Stimulated activated CD8-positive, alpha-beta memory T cell treated with anti-CD3 and anti-CD28 coated beads, Interleukin-4, amount 100 ng/mL, for 1 hour (primary cell): ENCODE measurements at regions not wholly inside any gene's neighbourhood (a gene's known extent, or its start where the extent isn't known, plus 50 kb on each side); places are given as distances from the start of the nearest gene placed in this dataset.

ENCODE experiments used
- DNase-seq, 2 donors: peaks; one replicate each; pipeline ENCODE4 v3.0.0-alpha.2; 2020; ENCODE audit warnings: low read depth in 2 of 2, low spot score in 1 of 2

DNA sequence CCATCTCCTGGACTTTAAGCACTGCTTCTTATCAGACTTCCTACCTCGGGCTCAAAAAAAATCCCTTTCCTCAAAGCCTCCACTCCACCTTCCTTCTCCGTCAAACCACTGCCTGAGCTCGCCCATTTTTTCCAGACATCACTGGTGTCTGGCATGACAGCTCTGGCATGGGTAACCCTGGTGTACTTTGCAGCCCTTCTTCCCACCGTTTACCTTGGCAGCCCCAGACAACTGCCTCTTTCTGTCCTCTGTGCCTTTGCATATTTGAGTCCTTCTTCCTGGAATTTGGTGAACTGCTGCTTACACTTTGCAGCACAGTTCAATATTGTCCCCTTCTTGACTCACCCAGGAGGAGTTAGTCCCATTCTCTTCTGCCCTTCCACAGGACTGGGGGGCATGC, 144.6 kb upstream of the TBX20 start:
- DNase-seq = no peak

DNA sequence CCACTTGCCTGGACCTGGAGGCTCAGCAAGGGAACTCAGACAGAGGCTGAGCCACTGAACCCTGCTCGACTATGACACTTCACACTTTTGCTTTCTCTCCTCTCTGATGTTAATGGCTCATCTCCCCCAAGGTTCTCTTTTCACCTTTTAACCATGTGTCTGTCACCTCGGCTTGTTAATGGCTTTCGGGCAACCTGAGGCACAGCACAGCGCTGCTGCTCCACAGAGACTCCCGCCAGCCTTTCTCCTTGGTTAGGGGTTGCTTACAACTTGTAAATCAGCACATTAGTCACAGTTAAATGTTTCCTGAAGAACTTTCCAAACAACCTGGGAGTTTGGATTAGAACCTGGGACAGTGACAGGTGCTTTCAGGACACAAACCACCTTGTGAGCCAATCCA, 136.2 kb upstream of the TBX20 start:
- DNase-seq = no peak

DNA sequence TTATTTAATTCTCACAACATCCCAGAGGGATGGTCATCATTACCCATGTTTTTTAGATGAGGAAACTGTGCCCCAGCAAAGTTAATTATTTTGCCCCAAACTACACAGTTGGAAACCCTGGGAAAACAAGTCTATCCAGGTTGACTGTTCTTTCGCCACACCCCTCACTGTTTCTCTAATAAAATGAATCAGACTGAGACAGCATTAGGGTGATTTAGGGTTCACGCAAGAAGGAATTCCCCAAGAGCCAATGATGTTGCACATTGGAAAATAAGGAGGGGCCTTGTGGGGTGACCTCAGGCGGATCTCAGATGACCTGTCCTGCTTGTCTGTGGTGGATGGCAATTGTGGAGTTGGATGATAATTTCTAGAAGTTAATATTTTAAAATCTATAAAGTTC, 135.7 kb upstream of the TBX20 start:
- DNase-seq = no peak

DNA sequence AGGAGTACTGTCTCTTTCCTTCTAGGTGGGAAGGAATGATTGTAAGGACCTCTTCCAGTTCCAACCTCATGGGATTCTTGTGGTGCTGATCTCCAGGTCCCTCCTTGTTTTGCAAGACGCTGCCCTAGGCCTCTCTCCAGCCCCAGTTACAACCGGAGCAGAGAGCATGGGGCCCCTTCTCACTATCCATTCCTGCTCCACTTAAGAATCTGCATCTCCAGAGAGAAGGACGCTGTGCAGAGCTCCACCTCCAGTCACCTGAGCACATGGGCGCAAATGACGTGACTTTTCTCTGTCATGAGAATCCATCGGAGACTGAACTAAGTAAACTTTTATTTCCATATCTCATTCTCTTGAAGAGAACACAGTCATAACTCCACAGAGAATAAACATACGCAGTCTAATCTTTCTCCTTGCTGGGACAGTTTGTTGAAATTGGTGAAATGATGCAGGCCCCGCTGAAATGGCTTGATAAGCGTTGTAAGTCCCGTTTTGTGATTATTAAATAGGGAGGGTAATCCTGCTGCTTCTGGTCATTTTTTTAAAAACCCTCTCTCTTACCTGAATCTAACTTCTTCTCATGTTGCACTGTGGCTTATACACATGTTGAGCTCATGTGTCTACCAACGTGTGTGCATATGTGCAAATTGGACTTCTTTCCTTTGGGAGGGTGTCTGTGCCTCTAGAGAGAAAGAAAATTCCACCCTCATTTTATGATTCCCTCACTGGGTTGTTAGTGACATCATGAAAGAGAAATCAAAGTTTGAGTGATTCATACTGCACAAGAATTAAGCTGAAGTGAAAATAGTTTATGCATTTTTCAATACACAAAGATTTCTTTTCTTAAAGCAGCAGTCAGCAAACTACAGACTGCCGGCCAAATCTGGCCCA, 133.2 kb upstream of the TBX20 start:
- DNase-seq = no peak

DNA sequence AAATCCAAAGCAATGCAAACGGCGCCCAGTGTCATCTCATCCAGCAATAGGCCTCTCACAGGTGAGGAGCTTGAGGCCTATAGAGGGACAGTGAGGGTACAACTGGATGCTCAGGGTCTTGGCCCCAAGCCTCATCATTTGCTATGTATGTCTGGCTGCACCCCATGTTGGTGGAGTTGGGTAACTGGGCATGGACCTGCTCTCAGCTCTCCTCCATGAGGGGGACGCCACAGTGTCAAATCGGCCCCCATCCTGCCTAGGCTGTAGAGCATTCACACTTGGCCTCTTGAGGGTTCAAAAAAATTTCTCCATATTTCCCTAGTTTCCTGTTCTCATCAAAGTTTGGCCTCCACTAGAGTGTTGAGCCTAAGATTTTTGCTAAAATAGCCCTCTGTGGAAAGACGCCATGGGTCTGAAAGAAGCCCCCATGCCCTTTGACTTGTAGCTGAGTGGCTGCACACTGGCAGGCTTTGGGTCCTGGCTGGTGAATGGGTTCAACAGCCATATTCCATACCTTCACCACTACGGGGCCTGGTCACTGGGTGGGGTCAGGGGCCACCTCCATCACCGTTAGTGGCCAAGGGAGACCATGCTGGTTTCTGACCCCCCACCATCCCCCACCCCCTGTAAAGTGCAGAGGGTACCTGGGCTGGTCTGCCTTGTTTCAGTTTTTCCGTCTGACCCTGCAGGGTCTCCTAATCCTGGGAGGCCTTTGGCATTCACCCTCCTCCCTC, 132.3 kb upstream of the TBX20 start:
- no peak for DNase-seq

DNA sequence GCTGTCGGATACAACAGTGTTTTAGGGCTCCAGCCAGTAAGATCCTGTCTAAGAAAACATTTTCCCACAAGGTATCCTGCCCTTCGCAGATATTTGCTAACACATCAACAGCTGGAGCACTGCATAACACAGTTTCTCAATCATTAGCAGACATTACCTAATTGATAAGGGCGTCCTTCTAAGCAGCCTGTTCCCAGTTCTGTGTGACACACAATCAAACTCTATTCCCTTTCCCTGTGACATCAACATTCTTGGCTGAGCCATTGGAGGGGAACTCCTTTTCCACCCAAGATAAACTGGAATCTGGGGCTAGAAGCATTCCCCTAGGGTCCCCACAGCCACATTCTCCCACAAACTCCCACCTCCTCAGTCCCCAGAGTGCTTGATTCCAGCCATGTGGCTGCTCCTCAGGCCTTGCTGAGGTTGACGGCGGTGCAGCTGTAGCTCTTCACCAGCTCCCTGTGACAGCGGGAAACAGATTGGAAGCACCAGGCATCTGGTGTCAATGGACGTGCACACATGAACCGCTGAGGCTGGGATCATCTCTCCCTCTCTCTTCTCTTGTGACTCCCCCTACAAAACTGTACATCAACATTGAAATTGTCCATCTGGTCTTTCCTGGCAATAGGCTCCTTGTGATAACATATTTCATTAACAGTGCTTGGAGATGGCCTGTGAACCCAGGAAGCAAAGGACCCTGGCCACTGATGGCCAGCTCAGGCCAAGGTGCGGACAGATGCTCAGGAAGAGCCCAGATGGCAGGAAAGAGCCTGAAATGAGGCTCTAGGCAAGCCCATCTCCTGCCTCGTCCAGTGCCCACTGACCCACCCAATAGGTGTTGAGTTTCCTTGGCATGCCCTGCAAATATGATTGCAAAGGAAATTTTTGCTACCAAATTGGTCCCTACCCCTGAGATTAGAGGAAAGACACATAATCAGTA, 131.1 kb upstream of the TBX20 start:
- DNase-seq = no peak

DNA sequence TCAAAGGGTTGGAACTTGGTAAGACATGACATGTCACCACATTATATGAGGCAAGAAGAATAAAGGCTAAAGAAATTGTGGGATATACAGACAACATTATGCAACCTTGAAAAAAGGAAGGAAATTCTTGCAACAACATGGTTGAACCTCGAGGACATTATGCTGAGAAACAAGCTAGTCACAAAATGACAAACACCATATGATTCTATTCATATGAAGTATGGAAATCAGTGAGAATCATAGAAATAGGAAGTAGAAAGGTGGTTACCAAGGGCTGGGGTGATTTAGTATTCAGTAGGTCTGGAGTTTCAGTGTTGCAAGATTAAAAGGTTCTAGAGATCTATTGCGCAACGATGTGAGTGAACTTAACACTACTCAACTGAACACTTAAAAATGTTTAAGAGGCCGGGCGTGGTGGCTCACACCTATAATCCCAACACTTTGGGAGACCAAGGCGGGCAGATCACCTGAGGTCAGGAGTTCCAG, 126.9 kb upstream of the TBX20 start:
- no peak for DNase-seq

DNA sequence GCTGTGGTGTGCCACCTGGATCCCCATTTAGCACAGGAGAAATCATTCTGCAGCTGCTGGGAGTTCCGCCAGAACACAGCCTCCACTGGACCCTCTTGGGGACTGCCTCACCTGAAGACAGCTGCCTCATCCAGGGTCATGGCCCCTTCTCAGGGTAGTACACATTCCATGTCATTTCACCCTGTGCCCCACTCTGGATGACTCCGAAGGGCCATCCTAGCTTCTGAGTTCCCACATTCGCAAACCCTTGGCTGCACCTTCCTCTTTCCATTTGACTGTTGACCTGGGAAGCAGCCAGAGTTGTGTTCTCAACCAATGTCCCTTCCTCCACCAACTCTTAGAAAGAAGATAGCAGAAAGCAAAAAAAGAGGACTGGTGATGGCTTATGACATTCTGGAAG, 125.6 kb upstream of the TBX20 start:
- DNase-seq = no peak

DNA sequence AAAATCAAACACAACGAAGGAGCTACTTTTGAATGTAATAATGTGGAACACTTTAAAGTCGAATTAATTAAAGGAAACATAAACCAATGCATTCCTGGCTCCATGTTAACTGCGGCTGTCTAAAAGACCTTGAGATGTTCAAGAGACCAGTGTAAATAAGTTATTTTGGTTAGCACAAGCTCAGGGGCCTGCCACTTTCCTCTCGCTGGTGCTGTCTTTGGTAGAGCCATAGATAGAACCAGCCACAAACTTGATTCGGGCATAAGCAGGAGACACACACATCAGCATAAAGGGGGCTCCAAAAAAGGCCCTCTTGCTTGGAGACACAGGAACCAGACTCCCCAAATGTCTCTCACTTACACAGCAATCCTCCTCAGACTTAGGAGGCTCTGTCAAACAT, 121.6 kb upstream of the TBX20 start:
- no peak for DNase-seq

DNA sequence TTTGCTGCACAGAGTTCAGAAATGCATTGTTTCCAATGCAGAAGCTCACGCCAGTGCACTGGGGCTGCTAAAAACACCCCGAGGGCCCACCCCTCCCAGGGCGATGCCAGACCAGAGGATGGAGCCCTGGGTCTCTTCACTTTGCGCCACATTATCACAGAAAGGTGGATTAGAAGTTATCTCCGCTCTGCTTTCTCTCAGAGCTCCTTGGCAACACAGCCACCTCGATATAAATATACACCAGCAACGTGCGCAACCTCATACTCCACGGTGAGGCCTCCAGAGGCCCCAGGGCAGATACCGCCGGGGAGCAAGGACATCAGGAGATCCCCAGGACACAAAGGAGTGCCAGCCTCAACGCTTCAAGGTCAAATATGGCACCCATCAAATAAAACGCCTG, 121.0 kb upstream of the TBX20 start:
- DNase-seq = no peak

DNA sequence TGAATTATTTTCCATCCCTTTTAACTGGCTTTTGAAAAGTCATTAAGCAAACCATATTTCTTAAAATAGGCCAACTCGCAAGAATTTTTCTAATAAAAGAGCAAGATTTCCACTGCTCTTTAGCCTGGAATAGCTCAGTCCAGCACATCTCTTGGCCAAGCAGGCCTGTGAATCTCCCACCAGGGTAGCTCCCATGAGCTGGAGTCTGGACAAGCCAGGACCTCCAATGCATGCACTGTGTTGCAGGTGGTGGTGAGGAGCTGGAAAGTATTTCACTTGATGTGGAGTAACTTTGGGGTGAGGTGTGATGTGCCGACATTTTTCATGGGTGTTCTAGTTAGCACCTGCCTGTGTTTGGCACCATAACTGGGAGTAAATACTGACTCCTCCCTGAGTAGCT, 117.3 kb upstream of the TBX20 start:
- DNase-seq = no peak

DNA sequence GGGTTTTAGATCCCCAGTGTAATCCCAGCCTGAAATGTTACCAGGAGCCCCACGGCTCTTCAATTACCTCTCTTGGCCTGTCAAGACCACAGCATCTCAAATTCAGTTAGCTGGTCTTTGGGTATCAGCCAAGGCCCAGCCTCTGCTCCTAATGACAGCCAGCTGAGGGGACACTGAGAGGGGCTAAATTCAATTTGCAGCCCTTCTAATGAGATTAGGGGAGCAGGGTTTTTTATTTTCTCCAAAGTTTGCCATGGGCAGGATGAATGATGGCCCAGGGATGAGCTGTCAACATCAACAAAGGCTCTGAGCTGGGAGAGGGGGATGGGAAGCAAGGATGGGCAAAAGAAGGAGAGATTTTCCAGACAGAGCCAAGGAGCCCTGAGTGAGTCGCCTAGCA, 116.8 kb upstream of the TBX20 start:
- no peak for DNase-seq

DNA sequence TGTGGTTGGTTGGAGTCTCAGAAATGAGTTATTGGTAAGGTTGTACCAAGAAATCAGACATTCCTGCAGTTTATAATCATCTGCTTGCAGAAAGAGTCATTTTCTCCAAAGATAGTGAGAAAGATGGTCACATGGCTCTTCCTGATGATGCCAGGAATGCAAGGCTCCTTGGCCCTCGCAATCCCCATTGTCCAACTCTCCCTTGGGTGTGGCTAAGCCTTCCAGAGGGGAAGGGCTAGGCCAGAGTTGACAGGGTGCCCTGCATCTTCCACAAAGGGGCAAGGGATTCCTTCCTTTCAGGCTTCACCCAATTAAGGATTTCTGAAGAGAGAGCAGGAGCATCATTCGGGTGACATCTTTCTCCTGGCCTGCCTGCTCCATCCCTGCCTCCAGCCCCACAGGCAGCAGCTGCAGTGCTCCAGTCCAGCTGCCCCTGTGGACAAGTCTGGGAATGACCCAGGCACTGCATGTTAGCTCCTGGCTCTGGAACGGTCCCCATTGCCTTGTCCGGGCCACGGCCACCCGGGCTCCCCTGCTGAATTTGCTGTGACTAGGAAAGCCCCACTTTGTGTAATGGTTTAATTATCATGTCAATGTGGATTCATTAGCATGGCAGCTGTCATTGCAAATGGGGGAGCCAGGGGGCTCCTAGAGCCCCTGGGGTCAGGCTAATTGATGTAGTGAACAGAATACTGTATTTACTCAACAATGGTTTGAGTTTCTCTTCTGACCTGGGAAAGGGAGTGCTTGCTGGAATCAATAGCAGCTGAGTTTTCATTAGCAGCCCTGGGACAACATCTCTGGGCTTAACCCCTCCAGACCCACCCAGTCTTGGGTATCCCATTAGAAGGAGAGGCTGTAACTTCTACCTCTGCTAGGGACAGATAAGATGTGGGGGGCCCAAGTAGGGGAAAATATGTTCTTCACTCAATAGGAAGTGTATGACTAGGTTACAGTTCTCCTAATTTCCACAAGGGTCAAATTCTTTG, 112.6 kb upstream of the TBX20 start:
- no peak for DNase-seq

DNA sequence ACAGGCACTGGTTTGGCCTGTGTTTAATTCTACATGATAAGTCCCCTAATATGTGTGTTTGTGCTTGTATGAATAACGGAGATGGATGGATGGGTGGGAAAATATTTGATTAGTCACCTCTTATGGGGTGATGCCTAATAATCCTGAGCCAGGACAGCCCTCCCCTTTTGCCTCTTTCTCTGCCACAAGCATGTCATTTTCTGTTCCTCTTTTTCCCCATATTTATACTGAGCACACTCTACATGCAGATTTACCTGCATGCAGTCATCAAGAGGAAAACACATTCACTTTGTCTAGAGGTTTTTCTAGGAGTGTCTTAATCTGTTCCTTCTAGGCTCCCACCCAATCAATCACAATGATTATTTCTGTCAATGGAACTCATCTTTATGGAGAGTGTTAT, 111.6 kb upstream of the TBX20 start:
- no peak for DNase-seq

DNA sequence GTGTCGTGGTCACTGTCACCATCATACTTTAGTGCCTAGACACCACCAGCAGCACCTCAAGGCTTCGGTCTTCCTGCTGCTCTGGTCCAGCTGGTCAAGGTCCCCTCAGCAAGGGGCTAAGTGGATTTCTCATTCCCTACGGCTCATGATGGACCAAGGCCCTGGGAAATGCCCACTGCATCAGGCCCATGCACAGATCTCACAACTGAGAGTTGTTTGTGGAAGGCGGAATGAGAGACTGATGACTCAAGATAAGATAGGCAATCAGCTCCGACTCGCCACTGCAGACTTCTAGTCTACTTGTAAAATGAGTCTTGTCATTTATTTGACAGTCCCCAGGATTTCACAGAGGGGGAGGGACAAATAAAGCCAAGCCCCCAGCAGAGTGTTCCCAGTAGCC, 108.4 kb upstream of the TBX20 start:
- DNase-seq = no peak

DNA sequence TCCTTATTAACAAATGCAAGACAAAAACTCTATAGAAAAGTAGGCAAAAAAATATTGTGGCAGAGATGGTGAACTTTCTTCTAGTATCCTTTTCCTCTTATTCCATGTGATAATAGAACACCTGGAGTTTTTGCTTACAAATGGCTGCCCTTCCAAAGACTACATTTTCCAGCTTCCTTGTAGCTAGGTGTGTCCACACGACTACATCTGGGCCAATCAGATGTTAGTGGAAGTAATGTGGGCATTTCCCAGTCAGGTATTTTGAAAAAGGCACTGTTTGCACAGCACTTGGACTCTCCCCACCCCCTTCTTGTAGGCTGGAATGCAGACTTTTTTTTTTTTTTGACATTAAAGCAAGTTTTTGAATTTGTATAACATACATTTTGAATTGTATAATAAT, 105.5 kb upstream of the TBX20 start:
- no peak for DNase-seq

DNA sequence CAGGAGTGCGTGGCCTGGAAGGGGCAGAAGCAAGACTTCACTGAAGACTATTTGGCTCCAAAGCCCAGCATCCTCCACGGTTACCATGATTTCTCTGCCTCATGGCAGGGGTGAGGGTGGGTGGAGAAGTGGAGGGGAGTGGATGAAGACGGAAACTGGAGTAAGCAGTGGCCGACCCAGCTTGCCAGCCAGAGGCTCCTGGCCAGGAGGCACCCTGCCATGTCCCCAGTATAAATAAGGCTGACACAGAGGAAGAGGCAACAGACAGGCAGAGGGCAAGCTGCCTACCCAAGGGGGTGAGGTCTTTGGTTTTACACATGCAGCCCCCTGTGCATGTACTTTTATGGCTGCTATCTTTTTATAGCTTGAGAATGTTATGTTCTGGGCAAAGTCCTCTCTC, 102.6 kb upstream of the TBX20 start:
- no peak for DNase-seq

DNA sequence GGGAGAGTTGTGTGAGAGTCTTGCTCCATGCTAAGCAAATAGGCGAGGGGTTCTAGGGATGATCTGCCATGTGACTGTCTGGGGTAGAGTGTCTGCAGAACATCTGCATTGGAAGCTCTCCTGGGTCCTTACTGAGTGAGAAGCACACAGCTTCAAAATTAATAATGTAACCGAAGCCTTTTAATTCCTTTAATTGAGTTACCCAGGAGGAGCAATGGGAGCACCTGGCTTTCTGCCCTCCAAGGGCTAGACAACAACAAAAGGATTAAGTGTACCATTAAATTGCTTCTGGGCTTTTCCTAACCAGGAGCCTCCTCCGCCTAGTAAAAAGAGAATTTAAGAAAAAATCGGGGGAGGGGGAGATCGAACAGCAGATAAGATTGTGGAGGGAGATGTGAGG, 102.0 kb upstream of the TBX20 start:
- no peak for DNase-seq

DNA sequence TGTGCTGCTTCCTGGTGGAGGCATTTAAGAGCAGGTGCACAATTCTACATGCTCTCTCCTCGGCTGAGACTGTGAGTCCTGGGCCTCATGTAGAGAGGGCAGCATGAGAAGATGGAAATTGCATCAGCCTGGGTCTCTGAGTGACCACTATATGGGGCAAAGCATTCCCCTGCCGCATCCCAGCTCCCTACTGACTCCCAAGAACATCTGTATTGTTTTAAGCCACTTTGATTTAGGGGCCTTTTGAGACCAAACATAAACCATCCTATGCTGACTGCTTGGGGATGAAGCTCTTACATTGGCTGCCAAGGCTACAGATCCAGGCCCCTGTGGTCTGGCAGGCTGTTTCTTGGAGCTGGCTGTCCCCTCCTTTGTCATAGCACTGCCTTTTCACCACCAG, 101.3 kb upstream of the TBX20 start:
- DNase-seq = no peak

DNA sequence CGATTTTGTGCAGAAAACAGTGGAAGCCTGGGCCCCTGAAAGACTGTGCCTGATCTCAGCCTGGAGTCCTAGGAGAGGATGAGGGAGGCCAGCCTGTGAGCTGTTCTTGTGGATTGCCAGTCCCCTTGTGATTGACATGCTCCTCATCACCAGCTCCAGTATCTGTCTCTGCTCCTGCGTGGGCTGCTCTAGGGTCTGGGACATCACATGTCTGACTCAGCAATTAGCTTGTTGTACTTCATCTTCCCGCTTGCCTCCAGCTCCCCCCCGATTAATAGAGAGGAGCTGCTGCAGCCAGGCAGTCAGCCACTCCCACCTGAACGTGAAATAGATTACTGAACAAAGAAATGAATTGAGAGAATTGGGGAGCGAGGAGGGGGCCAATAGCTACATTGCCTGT, 99.6 kb upstream of the TBX20 start:
- no peak for DNase-seq
